Common myeloid progenitor, CD34-positive (primary cell): ENCODE measurements at regions not wholly inside any gene's neighbourhood (a gene's known extent, or its start where the extent isn't known, plus 50 kb on each side); places are given as distances from the start of the nearest gene placed in this dataset.
"Not testable (repeated sequence)": the region's sequence is repeated elsewhere in the genome, so short reads cannot be mapped to it uniquely, and the experiment has no call there.

ENCODE experiments used
- CTCF ChIA-PET: fragments of 350-600 bp; sonication (Branson Sonifier 250); formaldehyde crosslinking; loops from one replicate; lab custom pipeline; 2021; ENCODE audit warnings: antibody characterized with exemption; lab: Charles Lee
- POLR2A ChIA-PET: fragments of 350-600 bp; sonication (Branson Sonifier 250); formaldehyde crosslinking; loops from one replicate; lab custom pipeline; 2021; ENCODE audit warnings: antibody characterized with exemption; lab: Charles Lee
- DNase-seq, 3 donors: peaks; one replicate each; pipeline versions ENCODE4 v3.0.0 to v3.0.0-alpha.2; 2013
- H3K27ac ChIP-seq, 2 experiments: 1 replicate in 1 of 2; 2 replicates in 1 of 2; pipeline ENCODE4 v1.7.0; 2013; ENCODE audit warnings: inconsistent platforms in 2 of 2, low read length in 2 of 2, mild to moderate bottlenecking in 2 of 2, low read depth in 1 of 2, moderate library complexity in 1 of 2; ENCODE audit not compliant: severe bottlenecking in 2 of 2, insufficient read depth in 1 of 2, poor library complexity in 1 of 2
- H3K27me3 ChIP-seq, 5 experiments: replicated peaks in 2 of 5; 1 replicate in 3 of 5; 2 replicates in 2 of 5; pipeline versions ENCODE4 v1.6.1 to v1.7.0; 2013; ENCODE audit warnings: low read length in 4 of 5, mild to moderate bottlenecking in 2 of 5, moderate library complexity in 2 of 5, inconsistent platforms in 1 of 5; ENCODE audit not compliant: insufficient read depth in 5 of 5, control insufficient read depth in 4 of 5
- H3K36me3 ChIP-seq, 4 experiments: 1 replicate in 2 of 4; 2 replicates in 2 of 4; pipeline versions ENCODE4 v1.6.1 to v1.7.0; 2013; ENCODE audit warnings: low read length in 3 of 4, control low read depth in 1 of 4, mild to moderate bottlenecking in 1 of 4; ENCODE audit not compliant: control insufficient read depth in 4 of 4, insufficient read depth in 4 of 4
- H3K4me1 ChIP-seq, 4 experiments: 1 replicate in 3 of 4; 2 replicates in 1 of 4; pipeline versions ENCODE4 v1.6.1 to v1.7.1; 2013; ENCODE audit warnings: low read length in 3 of 4, mild to moderate bottlenecking in 3 of 4, control low read depth in 1 of 4, inconsistent platforms in 1 of 4, moderate library complexity in 1 of 4; ENCODE audit not compliant: control insufficient read depth in 4 of 4, insufficient read depth in 4 of 4; ENCODE audit errors: control extremely low read depth in 1 of 4
- H3K4me3 ChIP-seq, 7 experiments: 1 replicate in 4 of 7; 2 replicates in 3 of 7; pipeline versions ENCODE4 v1.5.1 to v1.7.0; 2013; ENCODE audit warnings: mild to moderate bottlenecking in 7 of 7, low read length in 6 of 7, moderate library complexity in 6 of 7, inconsistent platforms in 2 of 7, low read depth in 2 of 7, control low read depth in 1 of 7; ENCODE audit not compliant: insufficient read depth in 4 of 7, control insufficient read depth in 1 of 7; ENCODE audit errors: extremely low read depth in 1 of 7
- H3K9me3 ChIP-seq, 5 experiments: 1 replicate in 4 of 5; 2 replicates in 1 of 5; pipeline versions ENCODE4 v1.6.1 to v1.7.1; 2013; ENCODE audit warnings: low read length in 4 of 5, mild to moderate bottlenecking in 2 of 5, inconsistent platforms in 1 of 5, low read depth in 1 of 5, moderate library complexity in 1 of 5; ENCODE audit not compliant: control insufficient read depth in 4 of 5, insufficient read depth in 2 of 5; ENCODE audit errors: control extremely low read depth in 1 of 5
- WGBS: methylation state at CpG from one replicate; pipeline ENCODE4 v1.1.5; 2013; ENCODE audit not compliant: insufficient coverage; 5-methylcytosine and 5-hydroxymethylcytosine counted together

DNA sequence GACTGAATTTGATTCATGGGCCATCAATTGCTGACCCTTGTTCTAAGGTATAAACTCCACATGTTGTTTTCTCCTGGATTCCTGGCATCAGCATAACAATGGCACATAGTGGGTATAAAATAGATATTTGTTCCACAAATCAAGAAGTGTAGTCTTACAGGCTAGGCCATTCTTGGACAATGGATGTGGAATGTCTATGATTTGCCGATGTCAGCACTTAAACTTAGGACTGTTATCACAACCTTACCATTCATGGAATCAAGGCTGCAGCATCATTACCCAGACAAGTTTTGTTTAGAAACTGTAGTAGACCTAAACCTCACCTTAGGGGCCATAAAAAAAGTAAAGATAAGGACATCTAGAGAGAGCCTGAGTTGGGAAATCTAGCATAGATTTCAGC lies 680.0 kb downstream of the BRINP1 start:
- WGBS: no CpG with 5 or more reads among the region's 1 CpG
- ChIA-PET POLR2A (no interaction called here), CTCF (no interaction called here)
- H3K4me1 ChIP-seq: no peaks in the 10 kb centered on the region
- no peaks in the 10 kb centered on the region for H3K9me3 ChIP-seq
- H3K36me3 ChIP-seq: no peaks in the 10 kb centered on the region
- no peak overlapping the region for H3K27ac ChIP-seq
- H3K4me3 ChIP-seq: no peak overlapping the region
- no peak for DNase-seq
- H3K27me3 ChIP-seq: no peaks in the 10 kb centered on the region

DNA sequence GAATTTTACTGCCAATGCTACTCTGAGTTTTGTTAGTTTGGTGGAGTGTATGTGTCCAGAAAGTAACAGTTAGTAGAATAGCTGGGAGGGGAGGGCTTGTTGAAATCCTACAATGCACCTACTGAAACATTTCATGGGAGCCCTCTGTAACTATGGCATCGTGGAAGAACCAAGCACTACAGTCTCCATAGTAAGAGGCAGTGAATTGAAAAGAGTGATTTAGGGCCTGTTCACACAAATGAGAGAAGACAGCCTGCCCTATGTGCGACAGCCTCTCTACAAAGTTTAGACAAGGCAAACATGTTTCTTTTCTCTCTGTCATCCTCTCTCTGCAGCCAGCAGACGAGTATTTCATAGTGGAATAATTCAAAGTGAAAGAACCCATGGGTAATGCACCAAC lies 676.6 kb downstream of the BRINP1 start:
- H3K4me1 ChIP-seq: no peaks in the 10 kb centered on the region
- H3K36me3 ChIP-seq: no peaks in the 10 kb centered on the region

DNA sequence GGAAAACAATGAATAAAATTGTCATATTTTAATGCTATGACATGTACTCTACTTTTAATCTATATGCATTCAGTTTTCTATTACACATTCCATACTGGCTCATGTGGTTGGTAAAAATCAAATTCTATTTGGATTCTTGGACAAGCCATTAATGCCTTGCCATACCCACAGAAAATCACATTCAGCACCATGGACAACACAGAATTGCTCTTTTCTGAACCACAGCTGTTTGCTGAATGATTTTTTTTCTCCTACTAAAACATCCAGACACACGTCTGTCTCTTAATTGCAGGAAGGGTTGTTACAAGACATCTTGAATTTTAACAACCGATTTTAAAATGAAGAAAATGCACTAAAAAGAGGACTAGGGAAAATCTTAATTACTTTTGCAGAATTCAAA lies 675.6 kb downstream of the BRINP1 start:
- ChIA-PET POLR2A (no interaction called here), CTCF (no interaction called here)
- no CpG with 5 or more reads among the region's 2 CpGs for WGBS
- H3K4me1 ChIP-seq: no peaks in the 10 kb centered on the region
- no peak for DNase-seq
- H3K36me3 ChIP-seq: no peaks in the 10 kb centered on the region
- H3K27me3 ChIP-seq: no peaks in the 10 kb centered on the region
- no peak overlapping the region for H3K4me3 ChIP-seq
- no peaks in the 10 kb centered on the region for H3K9me3 ChIP-seq
- no peak overlapping the region for H3K27ac ChIP-seq

More for the DNA sequence above, 676.6 kb downstream of the BRINP1 start:
- H3K27me3 ChIP-seq: no peaks in the 10 kb centered on the region
- ChIA-PET CTCF (no interaction called here), POLR2A (no interaction called here)
- H3K4me3 ChIP-seq: no peak overlapping the region
- no peak for DNase-seq
- 79% methylated on average over 2 of the region's 3 CpGs for WGBS
- H3K27ac ChIP-seq: no peak overlapping the region
- H3K9me3 ChIP-seq: no peaks in the 10 kb centered on the region

DNA sequence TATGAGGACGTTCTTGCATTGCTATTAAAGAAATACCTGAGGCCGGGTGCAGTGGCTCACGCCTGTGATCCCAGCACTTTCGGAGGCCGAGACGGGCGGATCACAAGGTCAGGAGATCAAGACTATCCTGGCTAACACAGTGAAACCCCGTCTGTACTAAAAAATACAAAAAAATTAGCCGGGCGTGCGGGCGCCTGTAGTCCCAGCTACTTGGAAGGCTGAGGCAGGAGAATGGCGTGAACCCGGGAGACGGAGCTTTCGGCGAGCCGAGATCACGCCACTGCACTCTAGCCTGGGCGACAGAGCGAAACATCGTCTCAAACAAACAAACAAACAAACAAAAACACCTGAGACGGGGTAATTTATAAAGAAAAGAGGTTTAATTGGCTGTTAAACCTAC lies 674.0 kb downstream of the BRINP1 start:
- POLR2A ChIA-PET, H3K27me3 ChIP-seq, H3K4me1 ChIP-seq, H3K36me3 ChIP-seq, CTCF ChIA-PET, H3K4me3 ChIP-seq, H3K27ac ChIP-seq, DNase-seq, H3K9me3 ChIP-seq: not testable (repeated sequence)
- 92% methylated on average over 17 of the region's 23 CpGs for WGBS

DNA sequence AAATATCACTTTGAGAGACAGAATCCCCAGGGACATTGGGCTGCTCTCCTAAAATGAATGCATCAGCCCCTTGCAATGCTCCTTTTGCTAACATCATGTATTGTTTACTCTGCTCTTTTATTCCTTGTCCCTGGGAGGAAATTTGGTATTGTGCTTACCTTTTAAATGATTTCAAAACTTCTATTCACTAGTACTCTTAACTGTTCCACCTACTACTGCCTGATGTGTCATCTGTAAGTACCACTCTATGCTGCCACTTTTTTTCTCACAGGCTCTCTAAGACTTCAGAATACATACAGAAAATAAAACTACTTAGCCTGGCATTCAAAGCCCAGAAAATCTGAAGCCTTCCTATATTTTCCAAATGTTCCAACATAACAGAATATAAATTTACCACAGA lies 667.2 kb downstream of the BRINP1 start:
- H3K36me3 ChIP-seq: no peaks in the 10 kb centered on the region
- CTCF ChIA-PET: no interaction called here
- H3K27me3 ChIP-seq: no peaks in the 10 kb centered on the region
- H3K4me1 ChIP-seq: no peaks in the 10 kb centered on the region
- POLR2A ChIA-PET: no interaction called here
- H3K4me3 ChIP-seq: no peak overlapping the region
- DNase-seq: no peak
- H3K27ac ChIP-seq: no peak overlapping the region
- no peaks in the 10 kb centered on the region for H3K9me3 ChIP-seq

DNA sequence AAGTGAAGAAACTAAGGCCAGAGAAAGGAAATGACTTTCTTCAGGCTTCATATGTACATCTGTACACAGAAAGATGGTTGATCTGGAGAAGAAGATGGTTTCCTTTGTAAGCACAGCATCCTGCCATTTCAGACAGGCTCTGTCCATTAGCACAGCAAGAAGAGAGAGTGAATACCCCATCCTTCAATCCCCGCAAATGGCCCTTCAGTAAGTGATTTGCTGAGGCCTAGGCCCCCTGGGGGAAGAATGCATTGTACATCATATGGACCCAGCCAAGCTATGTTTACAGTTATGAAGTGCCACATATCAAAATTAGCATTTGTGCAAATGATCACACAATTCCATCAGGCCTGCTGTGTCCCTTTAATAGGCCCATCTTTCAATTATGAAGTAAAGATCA lies 657.4 kb downstream of the BRINP1 start:
- Histone ChIP-seq H3K4me3 (no peak overlapping the region), H3K4me1 (no peaks in the 10 kb centered on the region), H3K27me3 (no peaks in the 10 kb centered on the region), H3K9me3 (no peaks in the 10 kb centered on the region), H3K36me3 (no peaks in the 10 kb centered on the region), H3K27ac (no peak overlapping the region)
- 100% methylated on average over 1 of the region's 1 CpG for WGBS
- POLR2A ChIA-PET: no interaction called here
- CTCF ChIA-PET: no interaction called here
- DNase-seq: no peak

DNA sequence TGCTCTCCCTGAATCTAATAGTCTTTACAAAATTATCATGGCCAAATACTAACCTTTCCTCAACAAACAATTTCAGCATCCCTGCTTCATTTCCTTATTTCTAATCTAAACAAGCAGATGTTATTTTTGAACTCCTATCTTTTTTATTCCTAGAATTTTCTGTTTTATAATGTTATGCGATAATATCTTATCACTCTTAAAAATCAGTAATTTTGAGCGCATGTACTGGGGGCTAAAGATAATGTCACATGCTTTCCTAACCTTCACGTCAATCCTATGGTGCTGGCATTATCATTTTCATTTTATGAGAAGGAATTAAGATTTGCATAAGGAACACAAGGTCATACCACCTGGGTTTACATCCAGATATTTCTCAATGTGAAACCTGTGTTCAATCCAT lies 648.0 kb downstream of the BRINP1 start:
- CTCF ChIA-PET: no interaction called here
- H3K4me1 ChIP-seq: no peaks in the 10 kb centered on the region
- no peak overlapping the region for H3K4me3 ChIP-seq
- POLR2A ChIA-PET: no interaction called here
- WGBS: no CpG with 5 or more reads among the region's 3 CpGs
- H3K36me3 ChIP-seq: no peaks in the 10 kb centered on the region
- DNase-seq: no peak
- no peak overlapping the region for H3K27ac ChIP-seq
- peaks cover 0 to 3% (median 0%) of the 10 kb centered on the region in 5 experiments for H3K9me3 ChIP-seq
- no peaks in the 10 kb centered on the region for H3K27me3 ChIP-seq
